Astrocyte of the hippocampus (primary cell): ENCODE measurements at regions not wholly inside any gene's neighbourhood (a gene's known extent, or its start where the extent isn't known, plus 50 kb on each side); places are given as distances from the start of the nearest gene placed in this dataset.
"Not testable (repeated sequence)": the region's sequence is repeated elsewhere in the genome, so short reads cannot be mapped to it uniquely, and the experiment has no call there.

Experiments
- DNase-seq: peaks from one replicate; pipeline ENCODE4 v3.0.0; 2011; ENCODE audit warnings: low read depth, low spot score

- DNase-seq, result not testable (repeated sequence)
These were observed 118.3 kb downstream of the LRRC37A3 start for GRCh38 chr17:64800987-64801386.

- not testable (repeated sequence) for DNase-seq
These were observed 118.8 kb downstream of the LRRC37A3 start for GRCh38 chr17:64800361-64800895.

GRCh38 chr17:64799543-64800188 is 119.6 kb downstream of the LRRC37A3 start:
- not testable (repeated sequence) for DNase-seq

- not testable (repeated sequence) for DNase-seq
These were observed 120.3 kb downstream of the LRRC37A3 start for GRCh38 chr17:64798961-64799360.

- not testable (repeated sequence) for DNase-seq
These were observed 120.8 kb downstream of the LRRC37A3 start for GRCh38 chr17:64798489-64798790.

- not testable (repeated sequence) for DNase-seq
These were observed 121.4 kb downstream of the LRRC37A3 start for GRCh38 chr17:64797746-64798488.

GRCh38 chr17:64795342-64795741 is 123.9 kb downstream of the LRRC37A3 start:
- DNase-seq, result not testable (repeated sequence)

GRCh38 chr17:64794548-64795274 is 124.6 kb downstream of the LRRC37A3 start:
- DNase-seq, result not testable (repeated sequence)

- peak; percentile 38 for DNase-seq
These were observed 125.2 kb downstream of the LRRC37A3 start for GRCh38 chr17:64794113-64794512.

GRCh38 chr17:64792793-64793575 is 126.3 kb downstream of the LRRC37A3 start:
- peak; percentile 56 for DNase-seq

- not testable (repeated sequence) for DNase-seq
These were observed 127.0 kb downstream of the LRRC37A3 start for GRCh38 chr17:64792276-64792675.

GRCh38 chr17:64791691-64792090 is 127.6 kb downstream of the LRRC37A3 start:
- not testable (repeated sequence) for DNase-seq

GRCh38 chr17:64791226-64791625 is 128.1 kb downstream of the LRRC37A3 start:
- not testable (repeated sequence) for DNase-seq

- DNase-seq, result not testable (repeated sequence)
These were observed 128.6 kb upstream of the SMURF2 start for GRCh38 chr17:64790690-64791089.

GRCh38 chr17:64790193-64790592 is 128.1 kb upstream of the SMURF2 start:
- not testable (repeated sequence) for DNase-seq

- DNase-seq, result not testable (repeated sequence)
These were observed 126.9 kb upstream of the SMURF2 start for GRCh38 chr17:64789061-64789445.

GRCh38 chr17:64788286-64789060 is 126.4 kb upstream of the SMURF2 start:
- DNase-seq, result no peak

- no peak for DNase-seq
These were observed 125.8 kb upstream of the SMURF2 start for GRCh38 chr17:64787921-64788271.

GRCh38 chr17:64787255-64787920 is 125.3 kb upstream of the SMURF2 start:
- no peak for DNase-seq

GRCh38 chr17:64786337-64786736 is 124.2 kb upstream of the SMURF2 start:
- DNase-seq, result no peak
